Testis (tissue), 2 donors: ENCODE measurements at regions not wholly inside any gene's neighbourhood (a gene's known extent, or its start where the extent isn't known, plus 50 kb on each side); places are given as distances from the start of the nearest gene placed in this dataset.

Source experiments
- DNase-seq: peaks from one replicate; pipeline ENCODE4 v3.0.0-alpha.2; 2019
- H3K27ac ChIP-seq, 2 donors: fragments of 200-600 bp; sonication (generic); one replicate each; pipeline ENCODE4 v1.5.1; 2019
- H3K27me3 ChIP-seq: fragments of 200-600 bp; sonication (generic); one replicate; pipeline ENCODE4 v1.5.1; 2019
- H3K36me3 ChIP-seq: fragments of 200-600 bp; sonication (generic); one replicate; pipeline ENCODE4 v1.5.1; 2017; ENCODE audit warnings: low read depth; ENCODE audit errors: missing control alignments
- H3K4me1 ChIP-seq: fragments of 200-600 bp; sonication (generic); one replicate; pipeline ENCODE4 v1.5.1; 2019
- H3K4me3 ChIP-seq, 2 donors: fragments of 200-600 bp; sonication (generic); one replicate each; pipeline ENCODE4 v1.5.1; 2017 to 2019
- H3K9me3 ChIP-seq: fragments of 200-600 bp; sonication (generic); one replicate; pipeline ENCODE4 v1.5.1; 2017
- POLR2A ChIP-seq: fragments of 450-650 bp; IDR thresholded peaks from one replicate; pipeline ENCODE4 v1.6.1; 2017; ENCODE audit warnings: antibody characterized with exemption, mild to moderate bottlenecking, moderate library complexity
- WGBS, 2 donors: methylation state at CpG; one replicate each; pipeline ENCODE4 v1.1.5; 2018; 5-methylcytosine and 5-hydroxymethylcytosine counted together
- intact Hi-C: fragments of 100-400 bp; cut with DNase I; formaldehyde crosslinking; loops from one replicate; pipeline ENCODE4 v1.15.1; 2023; ENCODE audit warnings: low total_unique reads
- TF ChIP-seq, protein P1 (sequence below), 3 experiments: fragments of 450-650 bp in 2 of 3; fragments of 200-600 bp in 1 of 3; sonication (generic) in 1 of 3; IDR thresholded peaks; one replicate each; pipeline ENCODE4 v1.5.1; 2016 to 2019; ENCODE audit warnings: antibody characterized with exemption in 3 of 3, mild to moderate bottlenecking in 2 of 3, moderate library complexity in 1 of 3

DNA sequence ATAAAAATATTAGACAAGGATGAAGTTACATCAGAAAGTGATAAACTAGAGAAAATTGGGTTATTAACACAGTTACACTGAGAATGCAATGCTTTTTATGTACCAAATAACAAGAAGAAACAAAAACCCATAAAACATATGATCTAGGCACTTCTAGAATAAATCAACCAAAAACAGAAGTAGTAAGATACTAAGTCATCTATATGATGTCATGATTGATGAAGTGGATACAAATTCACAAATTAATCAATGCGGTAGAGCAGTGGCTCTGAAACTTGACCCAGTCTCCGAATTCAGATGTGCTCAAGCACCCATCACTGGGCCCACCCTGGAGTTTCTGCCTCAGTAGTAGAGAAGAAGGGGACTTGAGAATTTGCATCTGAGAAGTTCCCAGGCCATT, 112.1 kb upstream of the SSTR4 start:
- intact Hi-C loops = no loop called here
- H3K36me3 ChIP-seq = no peaks in the 10 kb centered on the region

GRCh38 chr20:22924046-22924737, 110.9 kb upstream of the SSTR4 start:
- no peak overlapping the region for H3K4me3 ChIP-seq
- H3K36me3 ChIP-seq = no peaks in the 10 kb centered on the region
- intact Hi-C loops = no loop called here
- TF ChIP-seq, protein P1, sequence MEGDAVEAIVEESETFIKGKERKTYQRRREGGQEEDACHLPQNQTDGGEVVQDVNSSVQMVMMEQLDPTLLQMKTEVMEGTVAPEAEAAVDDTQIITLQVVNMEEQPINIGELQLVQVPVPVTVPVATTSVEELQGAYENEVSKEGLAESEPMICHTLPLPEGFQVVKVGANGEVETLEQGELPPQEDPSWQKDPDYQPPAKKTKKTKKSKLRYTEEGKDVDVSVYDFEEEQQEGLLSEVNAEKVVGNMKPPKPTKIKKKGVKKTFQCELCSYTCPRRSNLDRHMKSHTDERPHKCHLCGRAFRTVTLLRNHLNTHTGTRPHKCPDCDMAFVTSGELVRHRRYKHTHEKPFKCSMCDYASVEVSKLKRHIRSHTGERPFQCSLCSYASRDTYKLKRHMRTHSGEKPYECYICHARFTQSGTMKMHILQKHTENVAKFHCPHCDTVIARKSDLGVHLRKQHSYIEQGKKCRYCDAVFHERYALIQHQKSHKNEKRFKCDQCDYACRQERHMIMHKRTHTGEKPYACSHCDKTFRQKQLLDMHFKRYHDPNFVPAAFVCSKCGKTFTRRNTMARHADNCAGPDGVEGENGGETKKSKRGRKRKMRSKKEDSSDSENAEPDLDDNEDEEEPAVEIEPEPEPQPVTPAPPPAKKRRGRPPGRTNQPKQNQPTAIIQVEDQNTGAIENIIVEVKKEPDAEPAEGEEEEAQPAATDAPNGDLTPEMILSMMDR (IDR thresholded peaks at IDR 0.05) = no peak
- TF ChIP-seq POLR2A = no peak
- no peak for DNase-seq
- H3K4me1 ChIP-seq = peaks cover 3% of the 10 kb centered on the region
- no peak overlapping the region for H3K27ac ChIP-seq
- no peaks in the 10 kb centered on the region for H3K9me3 ChIP-seq
- 80 to 82% methylated on average over 4 of the region's 4 CpGs for WGBS, 2 donors
- H3K27me3 ChIP-seq = no peaks in the 10 kb centered on the region

More for the DNA sequence above, 112.1 kb upstream of the SSTR4 start:
- Histone ChIP-seq H3K4me1 (peaks cover 3% of the 10 kb centered on the region), H3K4me3 (no peak overlapping the region), H3K27ac (no peak overlapping the region), H3K9me3 (no peaks in the 10 kb centered on the region), H3K27me3 (no peaks in the 10 kb centered on the region)
- TF ChIP-seq, protein P1 (IDR thresholded peaks at IDR 0.05) = no peak
- TF ChIP-seq POLR2A = no peak
- 89 to 97% methylated on average over 2 of the region's 2 CpGs for WGBS, 2 donors
- DNase-seq = no peak

- H3K4me1 ChIP-seq = peaks cover 3% of the 10 kb centered on the region
- no peaks in the 10 kb centered on the region for H3K36me3 ChIP-seq
- 64 to 86% methylated on average over 3 of the region's 3 CpGs for WGBS, 2 donors
- intact Hi-C loops = no loop called here
- no peaks in the 10 kb centered on the region for H3K9me3 ChIP-seq
- no peak for DNase-seq
- no peak overlapping the region for H3K4me3 ChIP-seq
- TF ChIP-seq, protein P1 (IDR thresholded peaks at IDR 0.05) = no peak
- no peak for TF ChIP-seq POLR2A
- no peak overlapping the region for H3K27ac ChIP-seq
- H3K27me3 ChIP-seq = no peaks in the 10 kb centered on the region
Measured at GRCh38 chr20:22924949-22925612, 110.0 kb upstream of the SSTR4 start.

DNA sequence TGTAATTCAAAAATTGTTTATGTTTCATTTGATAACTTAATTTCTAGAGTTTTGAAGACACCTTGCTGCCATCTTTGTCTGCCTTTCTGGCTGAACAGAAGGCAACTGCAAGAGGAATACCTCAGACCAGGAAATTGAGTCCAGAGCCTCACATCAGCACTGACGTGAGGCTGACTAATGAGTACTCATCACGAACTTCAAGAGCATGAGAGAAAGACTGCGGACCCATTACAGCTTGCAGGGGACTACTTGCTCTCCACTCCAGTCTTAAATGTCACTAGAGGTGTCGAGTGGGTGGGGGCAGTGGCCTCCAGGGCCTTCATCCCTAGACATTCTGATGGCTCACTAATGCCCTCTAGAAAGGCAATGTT, 109.5 kb upstream of the SSTR4 start:
- no peak for DNase-seq
- Histone ChIP-seq H3K27ac (no peak overlapping the region), H3K4me3 (no peak overlapping the region), H3K9me3 (no peaks in the 10 kb centered on the region), H3K27me3 (no peaks in the 10 kb centered on the region), H3K4me1 (peaks cover 3% of the 10 kb centered on the region), H3K36me3 (no peaks in the 10 kb centered on the region)
- intact Hi-C loops = no loop called here
- TF ChIP-seq POLR2A = no peak
- TF ChIP-seq, protein P1 (IDR thresholded peaks at IDR 0.05) = no peak
- 77 to 86% methylated on average over 4 of the region's 4 CpGs for WGBS, 2 donors

- Histone ChIP-seq H3K36me3 (no peaks in the 10 kb centered on the region), H3K27ac (no peak overlapping the region), H3K4me1 (no peaks in the 10 kb centered on the region), H3K4me3 (no peak overlapping the region), H3K27me3 (no peaks in the 10 kb centered on the region), H3K9me3 (no peaks in the 10 kb centered on the region)
- no peak for DNase-seq
- no peak for TF ChIP-seq POLR2A
- TF ChIP-seq, protein P1 (IDR thresholded peaks at IDR 0.05) = no peak
- intact Hi-C loops = no loop called here
- 79% methylated on average over 3 of the region's 3 CpGs for WGBS, 2 donors
Measured at GRCh38 chr20:22927537-22927936, 107.6 kb upstream of the SSTR4 start.
